ENCODE measurements at regions not wholly inside any gene's neighbourhood (a gene's known extent, or its start where the extent isn't known, plus 50 kb on each side); places are given as distances from the start of the nearest gene placed in this dataset.

DNA sequence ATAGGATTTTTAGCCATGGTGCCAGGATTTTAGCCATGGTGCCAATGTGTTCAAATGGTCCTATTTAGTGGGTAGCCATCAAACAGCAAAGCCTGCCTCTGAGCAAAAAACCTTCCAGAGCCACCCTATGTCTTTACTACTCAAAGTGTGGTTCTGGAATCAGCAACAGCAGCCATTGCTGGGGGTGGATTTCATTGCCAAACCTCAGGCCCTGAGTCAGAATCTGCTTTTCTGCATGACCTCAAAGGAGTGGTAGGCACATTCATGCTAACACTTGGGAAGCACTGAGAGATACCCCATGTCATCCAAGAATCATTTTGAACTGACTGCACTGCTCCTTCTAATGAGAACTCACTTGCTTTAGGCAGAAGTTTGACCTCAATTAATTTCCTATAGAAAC is 603.0 kb downstream of the CDY2B start:
- no peak for TF ChIP-seq POLR2A (IDR thresholded peaks at IDR 0.05; ENCODE audit: low read depth, low read length)
- TF ChIP-seq CTCF (IDR thresholded peaks at IDR 0.05; ENCODE audit: extremely low read depth in 1 of 2, insufficient read depth in 1 of 2, low read depth in 1 of 2, low read length in 2 of 2): no peak
- TF ChIP-seq POLR2AphosphoS5 (IDR thresholded peaks at IDR 0.05; ENCODE audit: insufficient read depth, low read depth, low read length): no peak
- no peak for TF ChIP-seq JUN (IDR thresholded peaks at IDR 0.05; ENCODE audit: borderline replicate concordance, insufficient read depth, insufficient read length, low read depth)
- TF ChIP-seq MAX (IDR thresholded peaks at IDR 0.05; ENCODE audit: insufficient read depth, insufficient read length): no peak
